SU-DHL-6 (cell line): ENCODE measurements at regions not wholly inside any gene's neighbourhood (a gene's known extent, or its start where the extent isn't known, plus 50 kb on each side); places are given as distances from the start of the nearest gene placed in this dataset.

Experiments
- H2AFZ ChIP-seq: fragments of 200-600 bp; sonication (generic); 2 replicates; pipeline ENCODE4 v1.6.1; 2014; ENCODE audit warnings: low read depth, mild to moderate bottlenecking, moderate library complexity, mixed read lengths, antibody characterized with exemption, low read length; ENCODE audit not compliant: severe bottlenecking
- H3F3A ChIP-seq: fragments of 200-600 bp; shearing (Covaris generic); 2 replicates; pipeline ENCODE4 v1.6.0; 2016; ENCODE audit warnings: antibody characterized with exemption, mild to moderate bottlenecking; ENCODE audit not compliant: insufficient read depth
- H3K27ac ChIP-seq: fragments of 200-600 bp; sonication (generic); 2 replicates; pipeline ENCODE4 v1.5.1; 2016; ENCODE audit warnings: low read depth, mild to moderate bottlenecking, low read length, moderate library complexity, mixed read lengths
- H3K27me3 ChIP-seq: fragments of 200-600 bp; sonication (generic), shearing (Covaris generic); 2 replicates; pipeline ENCODE4 v1.6.0; 2014; ENCODE audit warnings: mild to moderate bottlenecking, low read length
- H3K36me3 ChIP-seq: fragments of 200-600 bp; sonication (generic); 2 replicates; pipeline ENCODE4 v1.6.1; 2014; ENCODE audit warnings: mild to moderate bottlenecking, low read length, mixed read lengths
- H3K4me2 ChIP-seq: fragments of 300-600, 200-600 bp; shearing (Covaris generic), sonication (generic); 2 replicates; pipeline ENCODE4 v1.6.0; 2014; ENCODE audit warnings: low read length, low read depth, mild to moderate bottlenecking; ENCODE audit not compliant: poor library complexity, severe bottlenecking
- H3K4me3 ChIP-seq: fragments of 200-600 bp; sonication (generic); 2 replicates; pipeline ENCODE4 v1.5.1; 2014; ENCODE audit warnings: antibody characterized with exemption, low read length, mild to moderate bottlenecking, mixed read lengths; ENCODE audit not compliant: insufficient read depth, poor library complexity, severe bottlenecking
- H3K79me2 ChIP-seq: fragments of 200-600 bp; sonication (generic); 2 replicates; pipeline ENCODE4 v1.6.1; 2014; ENCODE audit warnings: mild to moderate bottlenecking, low read length, moderate library complexity; ENCODE audit not compliant: insufficient read depth
- H3K9ac ChIP-seq: fragments of 200-600 bp; sonication (generic); 2 replicates; pipeline ENCODE4 v1.7.0; 2014; ENCODE audit warnings: mild to moderate bottlenecking, low read length
- H3K9me2 ChIP-seq: fragments of 200-600 bp; sonication (generic); replicated peaks from 2 replicates; pipeline ENCODE4 v1.6.1; 2014; ENCODE audit warnings: low read length; ENCODE audit not compliant: insufficient read depth
- H3K9me3 ChIP-seq: fragments of 200-600 bp; sonication (generic); 2 replicates; pipeline ENCODE4 v1.6.1; 2014; ENCODE audit warnings: low read length, mixed read lengths; ENCODE audit not compliant: insufficient read depth
- H4K20me1 ChIP-seq: fragments of 200-600 bp; sonication (generic); 2 replicates; pipeline ENCODE4 v1.6.1; 2014; ENCODE audit warnings: low read depth, mild to moderate bottlenecking, antibody characterized with exemption, low read length, moderate library complexity, mixed read lengths
- EZH2phosphoT487 ChIP-seq: fragments of 200-600 bp; sonication (generic), shearing (Covaris generic); conservative IDR thresholded peaks from 2 replicates; pipeline ENCODE4 v1.6.1; 2018; ENCODE audit warnings: mild to moderate bottlenecking, antibody characterized with exemption, low read length, moderate library complexity, mixed read lengths
- TF ChIP-seq, protein P1 (sequence below): fragments of 200-600 bp; sonication (generic); IDR thresholded peaks from one replicate; pipeline ENCODE4 v1.5.1; 2017; ENCODE audit warnings: antibody characterized with exemption, mild to moderate bottlenecking, low read length, moderate library complexity; ENCODE audit not compliant: insufficient read depth, poor library complexity, severe bottlenecking

DNA sequence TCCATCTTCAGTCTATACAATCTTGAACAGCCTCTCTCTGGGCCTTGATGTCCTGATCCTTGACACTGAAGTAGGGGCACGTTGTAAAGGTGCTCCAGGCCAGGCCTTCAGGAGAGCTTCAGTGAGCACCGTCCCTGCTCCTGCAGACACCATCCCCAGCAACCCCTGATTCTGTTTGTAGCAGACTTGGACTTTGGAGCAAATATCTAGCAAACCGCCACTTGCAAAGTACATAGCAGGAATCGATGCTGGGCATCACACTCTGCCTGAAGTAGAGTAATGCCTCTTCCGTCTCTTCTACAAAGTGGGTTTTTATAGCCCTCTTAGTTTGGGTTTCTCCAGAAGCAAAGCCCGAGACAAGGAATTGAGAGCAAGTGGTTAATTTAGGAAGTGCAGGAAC is 169.1 kb downstream of the SALL1 start:
- no peak overlapping the region for H3K9ac ChIP-seq
- no peaks in the 10 kb centered on the region for H3K79me2 ChIP-seq
- no peaks in the 10 kb centered on the region for H3K9me2 ChIP-seq
- H2AFZ ChIP-seq: no peak overlapping the region
- no peak overlapping the region for H3K4me2 ChIP-seq
- TF ChIP-seq, protein P1, sequence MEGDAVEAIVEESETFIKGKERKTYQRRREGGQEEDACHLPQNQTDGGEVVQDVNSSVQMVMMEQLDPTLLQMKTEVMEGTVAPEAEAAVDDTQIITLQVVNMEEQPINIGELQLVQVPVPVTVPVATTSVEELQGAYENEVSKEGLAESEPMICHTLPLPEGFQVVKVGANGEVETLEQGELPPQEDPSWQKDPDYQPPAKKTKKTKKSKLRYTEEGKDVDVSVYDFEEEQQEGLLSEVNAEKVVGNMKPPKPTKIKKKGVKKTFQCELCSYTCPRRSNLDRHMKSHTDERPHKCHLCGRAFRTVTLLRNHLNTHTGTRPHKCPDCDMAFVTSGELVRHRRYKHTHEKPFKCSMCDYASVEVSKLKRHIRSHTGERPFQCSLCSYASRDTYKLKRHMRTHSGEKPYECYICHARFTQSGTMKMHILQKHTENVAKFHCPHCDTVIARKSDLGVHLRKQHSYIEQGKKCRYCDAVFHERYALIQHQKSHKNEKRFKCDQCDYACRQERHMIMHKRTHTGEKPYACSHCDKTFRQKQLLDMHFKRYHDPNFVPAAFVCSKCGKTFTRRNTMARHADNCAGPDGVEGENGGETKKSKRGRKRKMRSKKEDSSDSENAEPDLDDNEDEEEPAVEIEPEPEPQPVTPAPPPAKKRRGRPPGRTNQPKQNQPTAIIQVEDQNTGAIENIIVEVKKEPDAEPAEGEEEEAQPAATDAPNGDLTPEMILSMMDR: no peak
- no peak for TF ChIP-seq EZH2phosphoT487
- no peaks in the 10 kb centered on the region for H3K36me3 ChIP-seq
- H3F3A ChIP-seq: no peaks in the 10 kb centered on the region
- H3K4me3 ChIP-seq: no peak overlapping the region
- no peak overlapping the region for H3K27ac ChIP-seq
- no peaks in the 10 kb centered on the region for H3K27me3 ChIP-seq
- no peaks in the 10 kb centered on the region for H3K9me3 ChIP-seq
- no peaks in the 10 kb centered on the region for H4K20me1 ChIP-seq

DNA sequence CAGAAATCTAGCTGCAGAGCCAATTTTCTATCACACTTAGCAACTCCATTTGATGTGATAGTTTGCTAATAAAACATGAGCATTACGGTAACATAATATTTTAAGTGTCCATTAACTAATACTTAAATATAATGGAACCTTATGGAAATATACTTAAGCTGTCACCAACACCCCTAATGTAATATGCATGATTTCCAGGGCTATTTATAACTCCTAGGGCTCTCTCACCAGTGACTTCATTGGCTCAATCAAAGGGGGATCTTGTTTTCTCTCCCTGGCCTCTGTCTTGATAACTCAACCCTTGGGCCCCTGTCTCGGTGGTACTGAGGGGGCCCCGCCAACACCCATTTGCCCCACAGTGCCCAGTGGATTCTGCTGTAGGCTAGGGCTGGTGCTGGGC is 170.4 kb downstream of the SALL1 start:
- Histone ChIP-seq H3K4me3 (no peak overlapping the region), H3F3A (no peaks in the 10 kb centered on the region), H3K9me3 (no peaks in the 10 kb centered on the region), H3K27me3 (no peaks in the 10 kb centered on the region), H3K9ac (no peak overlapping the region), H3K79me2 (no peaks in the 10 kb centered on the region), H3K9me2 (no peaks in the 10 kb centered on the region), H2AFZ (no peak overlapping the region), H3K27ac (no peak overlapping the region), H3K4me2 (no peak overlapping the region), H4K20me1 (no peaks in the 10 kb centered on the region), H3K36me3 (no peaks in the 10 kb centered on the region)
- TF ChIP-seq, protein P1: no peak

DNA sequence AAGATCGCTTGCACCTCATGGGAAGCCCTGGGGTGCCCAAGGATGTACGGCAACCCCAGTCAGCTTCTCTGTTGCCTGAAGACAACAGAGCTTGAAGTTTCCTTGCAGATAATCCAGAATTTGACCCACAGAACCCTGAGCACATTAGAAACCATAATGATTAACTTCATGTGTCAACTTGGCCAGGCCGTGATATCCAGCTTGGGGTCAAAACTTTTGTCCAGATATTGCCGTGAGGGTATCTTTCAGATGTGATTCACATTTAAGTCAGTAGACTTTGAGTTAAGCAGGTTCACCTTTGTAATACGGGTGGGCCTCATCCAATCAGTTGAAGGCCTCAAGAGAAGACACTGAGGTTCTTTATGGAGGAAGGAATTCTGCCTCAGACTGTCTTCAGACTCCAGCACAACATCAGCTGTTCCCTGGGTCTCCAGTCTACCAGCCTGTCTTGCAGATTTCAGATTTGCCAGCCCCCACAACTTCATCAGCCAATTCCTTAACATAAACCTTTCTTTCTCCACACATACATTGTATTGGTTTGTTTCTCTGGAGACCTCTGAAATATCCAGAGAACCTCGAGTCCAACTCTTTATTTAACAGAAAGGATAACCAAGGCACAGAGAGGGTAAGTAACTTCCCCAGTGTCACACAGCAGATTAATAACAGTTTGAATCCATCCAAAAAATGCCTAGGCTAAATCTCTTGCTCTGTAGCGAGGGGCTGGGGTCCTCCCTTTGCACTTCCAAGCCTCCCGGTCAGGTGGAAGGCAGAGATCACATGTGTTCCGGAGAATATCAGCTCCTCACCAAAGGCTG is 171.1 kb downstream of the SALL1 start:
- no peaks in the 10 kb centered on the region for H4K20me1 ChIP-seq
- no peak overlapping the region for H3K4me3 ChIP-seq
- no peaks in the 10 kb centered on the region for H3F3A ChIP-seq
- TF ChIP-seq, protein P1: no peak
- no peak for TF ChIP-seq EZH2phosphoT487
- no peak overlapping the region for H3K27ac ChIP-seq
- no peaks in the 10 kb centered on the region for H3K27me3 ChIP-seq
- H3K9me2 ChIP-seq: no peaks in the 10 kb centered on the region
- H3K79me2 ChIP-seq: no peaks in the 10 kb centered on the region
- no peak overlapping the region for H3K9ac ChIP-seq
- no peaks in the 10 kb centered on the region for H3K36me3 ChIP-seq
- H3K9me3 ChIP-seq: no peaks in the 10 kb centered on the region
- no peak overlapping the region for H3K4me2 ChIP-seq
- no peak overlapping the region for H2AFZ ChIP-seq
